ENCODE measurements at regions not wholly inside any gene's neighbourhood (a gene's known extent, or its start where the extent isn't known, plus 50 kb on each side); places are given as distances from the start of the nearest gene placed in this dataset.

DNA sequence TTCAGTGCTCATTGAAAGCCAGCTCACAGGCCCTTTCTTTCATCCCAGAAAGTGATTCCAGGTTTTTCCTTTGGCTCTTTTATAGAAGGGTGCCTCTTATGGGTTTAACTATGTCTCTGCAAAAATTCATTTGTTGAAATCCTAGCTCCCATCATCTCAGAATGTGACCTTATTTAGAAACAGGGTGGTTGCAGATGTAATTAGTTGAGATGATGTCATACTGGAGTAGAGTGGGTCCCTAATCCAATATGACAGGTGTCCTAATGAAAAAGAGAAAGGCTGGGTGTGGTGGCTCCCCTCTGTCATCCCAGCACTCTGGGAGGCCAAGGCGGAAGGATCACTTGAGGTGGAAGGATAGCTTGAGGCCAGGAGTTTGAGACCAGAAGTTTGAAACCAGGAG lies 64.2 kb upstream of the FAM20A start:
- no peak overlapping the region for H3K4me3 ChIP-seq (ENCODE audit: low read depth, low read length)
- no peak for TF ChIP-seq CTCF (IDR thresholded peaks at IDR 0.05; ENCODE audit: control insufficient read depth, extremely low read depth, insufficient read depth)
- no peak for DNase-seq (ENCODE audit: low read depth)

DNA sequence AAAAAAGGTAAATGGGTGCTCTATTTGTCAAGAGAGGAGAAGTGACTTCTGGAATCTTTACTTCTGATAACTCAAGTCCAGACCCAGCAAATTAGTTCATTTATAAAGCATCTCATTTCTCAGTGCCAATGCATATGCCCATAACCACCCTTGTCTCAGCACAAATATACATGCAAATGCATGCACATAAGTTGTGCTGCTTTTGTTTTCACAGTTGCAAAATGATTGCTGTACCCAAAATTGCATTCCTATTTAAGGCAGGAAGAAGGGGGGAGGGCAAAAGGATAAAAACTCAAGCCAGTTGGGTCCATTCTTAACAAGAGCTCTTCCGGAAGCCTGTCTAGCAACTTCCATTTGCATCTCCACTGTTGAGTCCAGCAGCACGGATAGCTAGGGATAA lies 61.3 kb upstream of the FAM20A start:
- no peak overlapping the region for H3K4me3 ChIP-seq (ENCODE audit: low read depth, low read length)
- DNase-seq (ENCODE audit: low read depth) = no peak
- no peak for TF ChIP-seq CTCF (IDR thresholded peaks at IDR 0.05; ENCODE audit: control insufficient read depth, extremely low read depth, insufficient read depth)

DNA sequence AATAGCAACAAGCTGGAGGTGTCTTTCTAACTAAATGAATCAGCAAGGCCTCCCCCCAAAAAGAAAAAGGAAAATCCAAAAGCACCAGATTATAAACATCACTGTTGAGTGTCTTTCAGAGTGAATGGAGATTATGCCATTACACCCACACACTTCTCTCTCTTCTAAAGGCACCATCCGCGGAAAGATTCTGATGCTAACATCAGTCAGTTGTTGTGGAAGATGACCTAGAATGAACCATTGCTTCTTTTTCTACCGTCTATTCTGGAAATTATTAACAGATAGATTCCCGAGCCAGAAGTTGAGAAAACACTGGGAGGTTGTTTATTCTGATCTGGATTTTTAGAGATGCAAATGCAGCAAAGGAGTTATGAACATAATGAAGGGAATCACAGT lies 60.9 kb upstream of the FAM20A start:
- no peak for DNase-seq (ENCODE audit: low read depth)
- H3K4me3 ChIP-seq (ENCODE audit: low read depth, low read length) = no peak overlapping the region
- TF ChIP-seq CTCF (IDR thresholded peaks at IDR 0.05; ENCODE audit: control insufficient read depth, extremely low read depth, insufficient read depth) = no peak

- TF ChIP-seq CTCF (IDR thresholded peaks at IDR 0.05; ENCODE audit: control insufficient read depth, extremely low read depth, insufficient read depth) = no peak
- DNase-seq (ENCODE audit: low read depth) = no peak
- no peak overlapping the region for H3K4me3 ChIP-seq (ENCODE audit: low read depth, low read length)
These were observed 60.3 kb upstream of the FAM20A start for GRCh38 chr17:68661265-68662036.

- H3K4me3 ChIP-seq (ENCODE audit: low read depth, low read length) = no peak overlapping the region
- no peak for TF ChIP-seq CTCF (IDR thresholded peaks at IDR 0.05; ENCODE audit: control insufficient read depth, extremely low read depth, insufficient read depth)
- DNase-seq (ENCODE audit: low read depth) = no peak
These were observed 59.1 kb upstream of the FAM20A start for GRCh38 chr17:68660302-68660701.

- no peak for DNase-seq (ENCODE audit: low read depth)
- no peak overlapping the region for H3K4me3 ChIP-seq (ENCODE audit: low read depth, low read length)
These were observed 58.0 kb upstream of the FAM20A start for GRCh38 chr17:68658999-68659780.

More at GRCh38 chr17:68658999-68659780, 58.0 kb upstream of the FAM20A start:
- TF ChIP-seq CTCF (IDR thresholded peaks at IDR 0.05; ENCODE audit: control insufficient read depth, extremely low read depth, insufficient read depth) = no peak
